T-cell (primary cell): ENCODE measurements at regions not wholly inside any gene's neighbourhood (a gene's known extent, or its start where the extent isn't known, plus 50 kb on each side); places are given as distances from the start of the nearest gene placed in this dataset.

Source experiments
- ATAC-seq, 4 experiments: fragments of 200-7000 bp in 3 of 4; fragments of 150-1000 bp in 1 of 4; cut with Tn5 transposase; replicated peaks in 1 of 4; 1 replicate in 3 of 4; 2 replicates in 1 of 4; pipeline ENCODE4 v1.10.0; 2021; ENCODE audit warnings: moderate library complexity in 3 of 4, mild to moderate bottlenecking in 2 of 4, moderate number of reproducible peaks in 1 of 4
- CTCF ChIA-PET, 2 donors: fragments of 300-600 bp; sonication (Branson Sonifier 250); formaldehyde crosslinking; loops; one replicate each; lab custom pipeline; 2022; ENCODE audit warnings: antibody characterized with exemption in 2 of 2; lab: Charles Lee
- POLR2A ChIA-PET, 2 donors: fragments of 300-600 bp; sonication (Branson Sonifier 250); formaldehyde crosslinking; loops; one replicate each; lab custom pipeline; 2022; ENCODE audit warnings: antibody characterized with exemption in 2 of 2; lab: Charles Lee
- DNase-seq, 35 experiments: peaks; one replicate each; pipeline versions ENCODE4 v3.0.0 to v3.0.0-alpha.2; 2013 to 2023
- H3K27ac ChIP-seq: one replicate; pipeline ENCODE4 v1.5.1; 2013; ENCODE audit warnings: low read length
- H3K27me3 ChIP-seq, 2 experiments: replicated peaks in 1 of 2; 1 replicate in 1 of 2; 2 replicates in 1 of 2; pipeline versions ENCODE4 v1.6.1 to v1.7.0; 2013; ENCODE audit warnings: low read length in 1 of 2, mixed read lengths in 1 of 2; ENCODE audit not compliant: control insufficient read depth in 2 of 2, insufficient read depth in 2 of 2; ENCODE audit errors: extremely low read depth in 1 of 2
- H3K36me3 ChIP-seq, 2 donors: 1 replicate in 1 of 2; 2 replicates in 1 of 2; pipeline versions ENCODE4 v1.6.1 to v1.7.0; 2013; ENCODE audit warnings: low read length in 1 of 2; ENCODE audit not compliant: control insufficient read depth in 2 of 2, insufficient read depth in 1 of 2; ENCODE audit errors: extremely low read depth in 1 of 2
- H3K4me1 ChIP-seq, 2 experiments: 1 replicate in 1 of 2; 2 replicates in 1 of 2; pipeline versions ENCODE4 v1.6.1 to v1.7.0; 2013; ENCODE audit warnings: low read length in 2 of 2, mixed read lengths in 1 of 2; ENCODE audit not compliant: insufficient read depth in 2 of 2, control insufficient read depth in 1 of 2; ENCODE audit errors: extremely low read depth in 1 of 2
- H3K4me3 ChIP-seq, 2 donors: 1 replicate in 1 of 2; 2 replicates in 1 of 2; pipeline versions ENCODE4 v1.5.1 to v1.7.0; 2013; ENCODE audit warnings: mild to moderate bottlenecking in 2 of 2, low read length in 1 of 2, moderate library complexity in 1 of 2; ENCODE audit not compliant: control insufficient read depth in 1 of 2; ENCODE audit errors: extremely low read depth in 1 of 2
- H3K9me3 ChIP-seq: 2 replicates; pipeline ENCODE4 v1.7.0; 2013
- H3K27ac Mint-ChIP-seq, 2 donors: one replicate each; pipeline ENCODE4 v1.8.0; 2020 to 2021; ENCODE audit warnings: mild to moderate bottlenecking in 2 of 2, mixed read lengths in 2 of 2
- H3K27me3 Mint-ChIP-seq, 2 donors: one replicate each; pipeline ENCODE4 v1.8.0; 2021 to 2022; ENCODE audit warnings: mixed read lengths in 2 of 2
- H3K36me3 Mint-ChIP-seq: one replicate; pipeline ENCODE4 v1.8.0; 2021; ENCODE audit warnings: mixed read lengths
- H3K4me1 Mint-ChIP-seq, 3 donors: one replicate each; pipeline ENCODE4 v1.8.0; 2020 to 2022; ENCODE audit warnings: mixed read lengths in 3 of 3, mild to moderate bottlenecking in 1 of 3
- H3K4me3 Mint-ChIP-seq, 3 donors: one replicate each; pipeline ENCODE4 v1.8.0; 2020 to 2022; ENCODE audit warnings: mild to moderate bottlenecking in 3 of 3, mixed read lengths in 3 of 3, moderate library complexity in 3 of 3
- H3K9me3 Mint-ChIP-seq, 3 donors: one replicate each; pipeline ENCODE4 v1.8.0; 2020 to 2022; ENCODE audit warnings: mixed read lengths in 3 of 3
- WGBS: methylation state at CpG from one replicate; pipeline ENCODE4 v1.1.5; 2013; ENCODE audit warnings: missing lambda C conversion rate; ENCODE audit not compliant: insufficient coverage; 5-methylcytosine and 5-hydroxymethylcytosine counted together

- H3K9me3 ChIP-seq = no peaks in the 10 kb centered on the region
- Mint-ChIP-seq H3K27ac (no peak overlapping the region), H3K4me1 (no peaks in the 10 kb centered on the region), H3K27me3 (no peaks in the 10 kb centered on the region), H3K9me3 (peaks cover 4 to 20% (median 8%) of the 10 kb centered on the region in 3 donors), H3K4me3 (no peak overlapping the region), H3K36me3 (no peaks in the 10 kb centered on the region)
- POLR2A ChIA-PET = no interaction called here
- H3K4me3 ChIP-seq = no peak overlapping the region
- no peaks in the 10 kb centered on the region for H3K36me3 ChIP-seq
- ATAC-seq (no peak), DNase-seq (no peak)
- H3K27me3 ChIP-seq = no peaks in the 10 kb centered on the region
- WGBS = no CpG with 5 or more reads among the region's 4 CpGs
- H3K4me1 ChIP-seq = no peaks in the 10 kb centered on the region
- H3K27ac ChIP-seq = no peak overlapping the region
- CTCF ChIA-PET = no interaction called here
These were observed 1596.9 kb downstream of the PLA2G4A start for GRCh38 chr1:188425687-188426086.

GRCh38 chr1:188426561-188426960 is 1597.8 kb downstream of the PLA2G4A start:
- ATAC-seq (no peak), DNase-seq (no peak)
- Histone ChIP-seq H3K9me3 (no peaks in the 10 kb centered on the region), H3K27ac (no peak overlapping the region), H3K27me3 (no peaks in the 10 kb centered on the region), H3K4me3 (no peak overlapping the region), H3K4me1 (no peaks in the 10 kb centered on the region), H3K36me3 (no peaks in the 10 kb centered on the region)
- H3K4me1 Mint-ChIP-seq = no peaks in the 10 kb centered on the region
- H3K27me3 Mint-ChIP-seq = no peaks in the 10 kb centered on the region
- H3K9me3 Mint-ChIP-seq = peaks cover 4 to 20% (median 8%) of the 10 kb centered on the region in 3 donors
- POLR2A ChIA-PET = no interaction called here
- no peak overlapping the region for H3K27ac Mint-ChIP-seq
- H3K36me3 Mint-ChIP-seq = no peaks in the 10 kb centered on the region
- H3K4me3 Mint-ChIP-seq = no peak overlapping the region
- CTCF ChIA-PET = no interaction called here

- peaks cover 4 to 16% (median 6%) of the 10 kb centered on the region in 3 donors for H3K9me3 Mint-ChIP-seq
- H3K36me3 Mint-ChIP-seq = no peaks in the 10 kb centered on the region
- no peaks in the 10 kb centered on the region for H3K27me3 Mint-ChIP-seq
- Histone ChIP-seq H3K9me3 (no peaks in the 10 kb centered on the region), H3K36me3 (no peaks in the 10 kb centered on the region), H3K4me1 (no peaks in the 10 kb centered on the region), H3K27me3 (no peaks in the 10 kb centered on the region), H3K27ac (no peak overlapping the region), H3K4me3 (no peak overlapping the region)
- no CpG with 5 or more reads among the region's 2 CpGs for WGBS
- ChIA-PET CTCF (interaction anchor here in 1 of 2 donors (0.5 kb wide), 1 partner anchor 663 kb away, joined by 5 read pairs; no protein-coding TSS in a partner anchor), POLR2A (no interaction called here)
- no peaks in the 10 kb centered on the region for H3K4me1 Mint-ChIP-seq
- no peak for ATAC-seq
- no peak for DNase-seq
- no peak overlapping the region for H3K27ac Mint-ChIP-seq
- H3K4me3 Mint-ChIP-seq = no peak overlapping the region
These were observed 1598.9 kb downstream of the PLA2G4A start for GRCh38 chr1:188427642-188428041.

- DNase-seq (no peak), ATAC-seq (no peak)
- Histone ChIP-seq H3K4me3 (no peak overlapping the region), H3K36me3 (no peaks in the 10 kb centered on the region), H3K27ac (no peak overlapping the region), H3K9me3 (no peaks in the 10 kb centered on the region), H3K27me3 (no peaks in the 10 kb centered on the region), H3K4me1 (no peaks in the 10 kb centered on the region)
- no peak overlapping the region for H3K4me3 Mint-ChIP-seq
- H3K36me3 Mint-ChIP-seq = no peaks in the 10 kb centered on the region
- no peaks in the 10 kb centered on the region for H3K4me1 Mint-ChIP-seq
- CTCF ChIA-PET = no interaction called here
- POLR2A ChIA-PET = no interaction called here
- no peaks in the 10 kb centered on the region for H3K27me3 Mint-ChIP-seq
- peaks cover 4 to 13% (median 4%) of the 10 kb centered on the region in 3 donors for H3K9me3 Mint-ChIP-seq
- no CpG with 5 or more reads among the region's 2 CpGs for WGBS
- no peak overlapping the region for H3K27ac Mint-ChIP-seq
These were observed 1600.6 kb downstream of the PLA2G4A start for GRCh38 chr1:188429386-188429785.

- ChIA-PET POLR2A (no interaction called here), CTCF (no interaction called here)
- no peak for DNase-seq
- Mint-ChIP-seq H3K4me3 (no peak overlapping the region), H3K27me3 (no peaks in the 10 kb centered on the region), H3K36me3 (no peaks in the 10 kb centered on the region), H3K4me1 (no peaks in the 10 kb centered on the region), H3K27ac (no peak overlapping the region), H3K9me3 (peaks cover 4 to 13% (median 4%) of the 10 kb centered on the region in 3 donors)
- Histone ChIP-seq H3K4me3 (no peak overlapping the region), H3K4me1 (no peaks in the 10 kb centered on the region), H3K36me3 (no peaks in the 10 kb centered on the region), H3K9me3 (no peaks in the 10 kb centered on the region), H3K27ac (no peak overlapping the region), H3K27me3 (no peaks in the 10 kb centered on the region)
- ATAC-seq = no peak
- WGBS = no CpG with 5 or more reads among the region's 1 CpG
These were observed 1603.7 kb downstream of the PLA2G4A start for GRCh38 chr1:188432427-188432826.

- Mint-ChIP-seq H3K4me1 (no peaks in the 10 kb centered on the region), H3K27ac (no peak overlapping the region), H3K36me3 (no peaks in the 10 kb centered on the region), H3K4me3 (no peak overlapping the region), H3K9me3 (peaks cover 4 to 9% (median 8%) of the 10 kb centered on the region in 3 donors), H3K27me3 (no peaks in the 10 kb centered on the region)
- CTCF ChIA-PET = no interaction called here
- Histone ChIP-seq H3K27me3 (no peaks in the 10 kb centered on the region), H3K36me3 (no peaks in the 10 kb centered on the region), H3K27ac (no peak overlapping the region), H3K4me1 (no peaks in the 10 kb centered on the region), H3K9me3 (no peaks in the 10 kb centered on the region), H3K4me3 (no peak overlapping the region)
- no CpG with 5 or more reads among the region's 2 CpGs for WGBS
- DNase-seq = no peak
- POLR2A ChIA-PET = no interaction called here
- no peak for ATAC-seq
These were observed 1604.7 kb downstream of the PLA2G4A start for GRCh38 chr1:188433425-188433824.

- Histone ChIP-seq H3K4me3 (no peak overlapping the region), H3K27ac (no peak overlapping the region), H3K4me1 (no peaks in the 10 kb centered on the region), H3K27me3 (no peaks in the 10 kb centered on the region), H3K9me3 (no peaks in the 10 kb centered on the region), H3K36me3 (no peaks in the 10 kb centered on the region)
- H3K4me1 Mint-ChIP-seq = no peaks in the 10 kb centered on the region
- no peaks in the 10 kb centered on the region for H3K36me3 Mint-ChIP-seq
- no peaks in the 10 kb centered on the region for H3K27me3 Mint-ChIP-seq
- DNase-seq = no peak
- ChIA-PET POLR2A (no interaction called here), CTCF (no interaction called here)
- no peak overlapping the region for H3K4me3 Mint-ChIP-seq
- WGBS = no CpG with 5 or more reads among the region's 3 CpGs
- no peak overlapping the region for H3K27ac Mint-ChIP-seq
- H3K9me3 Mint-ChIP-seq = peaks cover 0 to 7% (median 3%) of the 10 kb centered on the region in 3 donors
- ATAC-seq = no peak
These were observed 1615.8 kb downstream of the PLA2G4A start for GRCh38 chr1:188444526-188444925.
